GM12891 (cell line): ENCODE measurements at regions not wholly inside any gene's neighbourhood (a gene's known extent, or its start where the extent isn't known, plus 50 kb on each side); places are given as distances from the start of the nearest gene placed in this dataset.

Experiments
- POLR2A ChIP-seq: IDR thresholded peaks from 2 replicates; pipeline ENCODE4 v1.6.1; 2011; ENCODE audit warnings: low read depth, low read length, control low read depth
- POLR2AphosphoS5 ChIP-seq: IDR thresholded peaks from 2 replicates; pipeline ENCODE4 v1.6.1; 2011; ENCODE audit warnings: low read depth, low read length, control low read depth
- TAF1 ChIP-seq: IDR thresholded peaks from 2 replicates; pipeline ENCODE4 v1.6.1; 2011; ENCODE audit warnings: low read depth, low read length, control low read depth

DNA sequence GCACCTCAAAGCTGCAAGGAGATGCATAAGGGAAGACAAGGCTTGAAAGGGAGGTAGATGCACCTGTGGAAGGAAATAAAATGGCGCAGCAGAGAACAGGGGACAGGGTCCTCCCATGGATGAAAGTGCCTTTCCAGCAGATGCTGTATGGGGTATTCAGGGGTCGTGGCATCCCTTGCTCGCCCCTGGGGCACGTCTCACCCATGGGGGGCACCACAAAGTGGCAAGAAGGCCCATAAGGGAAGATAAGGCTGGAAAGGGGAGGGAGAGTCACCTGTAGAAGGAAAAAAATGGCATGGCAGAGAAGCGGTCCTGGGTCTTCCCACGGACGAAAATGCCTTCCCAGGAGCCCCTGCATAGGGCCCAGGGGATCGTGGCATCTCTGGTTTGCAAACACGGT, 265.1 kb downstream of the ALG10 start:
- TF ChIP-seq TAF1 (no peak), POLR2AphosphoS5 (no peak), POLR2A (no peak)
